ENCODE measurements at regions not wholly inside any gene's neighbourhood (a gene's known extent, or its start where the extent isn't known, plus 50 kb on each side); places are given as distances from the start of the nearest gene placed in this dataset.

- no peak for DNase-seq (ENCODE audit: low read depth)
Observed at GRCh38 chr10:53005612-53006345, 233.2 kb upstream of the MBL2 start.

- no peak for DNase-seq (ENCODE audit: low read depth)
Observed at GRCh38 chr10:53003094-53003493, 230.5 kb upstream of the MBL2 start.

- no peak for DNase-seq (ENCODE audit: low read depth)
Observed at GRCh38 chr10:52999681-53000080, 227.1 kb upstream of the MBL2 start.

GRCh38 chr10:52999258-52999657 lies 226.7 kb upstream of the MBL2 start:
- DNase-seq (ENCODE audit: low read depth): no peak

GRCh38 chr10:52997007-52997406 lies 224.4 kb upstream of the MBL2 start:
- DNase-seq (ENCODE audit: low read depth): no peak

- DNase-seq (ENCODE audit: low read depth): no peak
Observed at GRCh38 chr10:52994370-52994769, 221.8 kb upstream of the MBL2 start.

- no peak for DNase-seq (ENCODE audit: low read depth)
Observed at GRCh38 chr10:52993109-52993508, 220.5 kb upstream of the MBL2 start.

- no peak for DNase-seq (ENCODE audit: low read depth)
Observed at GRCh38 chr10:52992567-52992966, 220.0 kb upstream of the MBL2 start.

GRCh38 chr10:52988923-52989322 lies 216.3 kb upstream of the MBL2 start:
- no peak for DNase-seq (ENCODE audit: low read depth)

- DNase-seq (ENCODE audit: low read depth): no peak
Observed at GRCh38 chr10:52986125-52986524, 213.5 kb upstream of the MBL2 start.

- no peak for DNase-seq (ENCODE audit: low read depth)
Observed at GRCh38 chr10:52984169-52984568, 211.6 kb upstream of the MBL2 start.

GRCh38 chr10:52979295-52979990 lies 206.9 kb upstream of the MBL2 start:
- DNase-seq (ENCODE audit: low read depth): no peak

- DNase-seq (ENCODE audit: low read depth): no peak
Observed at GRCh38 chr10:52977581-52977980, 205.0 kb upstream of the MBL2 start.

- no peak for DNase-seq (ENCODE audit: low read depth)
Observed at GRCh38 chr10:52967806-52968795, 195.5 kb upstream of the MBL2 start.

- DNase-seq (ENCODE audit: low read depth): no peak
Observed at GRCh38 chr10:52966904-52967303, 194.3 kb upstream of the MBL2 start.

- DNase-seq (ENCODE audit: low read depth): no peak
Observed at GRCh38 chr10:52965938-52966401, 193.4 kb upstream of the MBL2 start.

GRCh38 chr10:52965509-52965908 lies 192.9 kb upstream of the MBL2 start:
- DNase-seq (ENCODE audit: low read depth): no peak

- DNase-seq (ENCODE audit: low read depth): no peak
Observed at GRCh38 chr10:52961323-52961722, 188.7 kb upstream of the MBL2 start.

GRCh38 chr10:52959810-52960209 lies 187.2 kb upstream of the MBL2 start:
- DNase-seq (ENCODE audit: low read depth): no peak

- no peak for DNase-seq (ENCODE audit: low read depth)
Observed at GRCh38 chr10:52956861-52957260, 184.3 kb upstream of the MBL2 start.

- no peak for DNase-seq (ENCODE audit: low read depth)
Observed at GRCh38 chr10:52956461-52956860, 183.9 kb upstream of the MBL2 start.

- DNase-seq (ENCODE audit: low read depth): no peak
Observed at GRCh38 chr10:52955337-52955736, 182.8 kb upstream of the MBL2 start.
